Spinal cord (tissue), 9 donors: ENCODE measurements at regions not wholly inside any gene's neighbourhood (a gene's known extent, or its start where the extent isn't known, plus 50 kb on each side); places are given as distances from the start of the nearest gene placed in this dataset.
A peak's percentile ranks its signal among the peaks of the same experiment; 100 is the strongest.

Experiments
- DNase-seq, 6 donors: peaks; one replicate each; pipeline versions ENCODE4 v3.0.0 to v3.0.0-alpha.2; 2013 to 2015; ENCODE audit warnings: low spot score in 6 of 6, low read depth in 4 of 6
- H3K27ac ChIP-seq: one replicate; pipeline ENCODE4 v1.5.1; 2013; ENCODE audit warnings: low read depth, low read length, control low read depth
- H3K27me3 ChIP-seq: one replicate; pipeline ENCODE4 v1.6.1; 2013; ENCODE audit warnings: low read length; ENCODE audit not compliant: control insufficient read depth, insufficient read depth
- H3K36me3 ChIP-seq: one replicate; pipeline ENCODE4 v1.6.1; 2013; ENCODE audit warnings: low read length; ENCODE audit not compliant: control insufficient read depth, insufficient read depth
- H3K4me1 ChIP-seq: one replicate; pipeline ENCODE4 v1.6.1; 2013; ENCODE audit warnings: low read length; ENCODE audit not compliant: control insufficient read depth, insufficient read depth
- H3K4me3 ChIP-seq: one replicate; pipeline ENCODE4 v1.5.1; 2013; ENCODE audit warnings: low read depth, low read length, control low read depth
- H3K9me3 ChIP-seq: one replicate; pipeline ENCODE4 v1.6.1; 2013; ENCODE audit warnings: low read length; ENCODE audit not compliant: control insufficient read depth, insufficient read depth
- WGBS: methylation state at CpG from one replicate; pipeline ENCODE4 v1.1.5; 2013; ENCODE audit warnings: missing lambda C conversion rate; ENCODE audit not compliant: insufficient coverage; 5-methylcytosine and 5-hydroxymethylcytosine counted together
- donor health status: healthy.

- Histone ChIP-seq H3K9me3 (no peaks in the 10 kb centered on the region), H3K4me3 (no peak overlapping the region), H3K27ac (no peak overlapping the region), H3K36me3 (no peaks in the 10 kb centered on the region), H3K27me3 (no peaks in the 10 kb centered on the region), H3K4me1 (no peaks in the 10 kb centered on the region)
- peak in 2 of 6 donors; percentile 39 to 54 for DNase-seq
- 31% methylated on average over 6 of the region's 7 CpGs for WGBS
Observed at GRCh38 chr1:216804111-216804510, 80.9 kb upstream of the ESRRG start.

GRCh38 chr1:216794586-216794985, 71.4 kb upstream of the ESRRG start:
- H3K9me3 ChIP-seq: no peaks in the 10 kb centered on the region
- no peak overlapping the region for H3K27ac ChIP-seq
- no peaks in the 10 kb centered on the region for H3K27me3 ChIP-seq
- no peak overlapping the region for H3K4me3 ChIP-seq
- peak in 1 of 6 donors; percentile 24 for DNase-seq
- no peaks in the 10 kb centered on the region for H3K36me3 ChIP-seq
- H3K4me1 ChIP-seq: no peaks in the 10 kb centered on the region

- Histone ChIP-seq H3K27me3 (no peaks in the 10 kb centered on the region), H3K9me3 (no peaks in the 10 kb centered on the region), H3K4me3 (no peak overlapping the region), H3K4me1 (no peaks in the 10 kb centered on the region), H3K27ac (no peak overlapping the region), H3K36me3 (no peaks in the 10 kb centered on the region)
- DNase-seq: peak in 2 of 6 donors; percentile 13 to 41
- no CpG with 5 or more reads among the region's 4 CpGs for WGBS
Observed at GRCh38 chr1:216793973-216794372, 70.7 kb upstream of the ESRRG start.

- no peak overlapping the region for H3K27ac ChIP-seq
- H3K9me3 ChIP-seq: no peaks in the 10 kb centered on the region
- no peaks in the 10 kb centered on the region for H3K36me3 ChIP-seq
- DNase-seq: no peak
- no peaks in the 10 kb centered on the region for H3K4me1 ChIP-seq
- H3K27me3 ChIP-seq: no peaks in the 10 kb centered on the region
- no peak overlapping the region for H3K4me3 ChIP-seq
Observed at GRCh38 chr1:216793303-216793702, 70.1 kb upstream of the ESRRG start.

GRCh38 chr1:216788671-216789070, 65.4 kb upstream of the ESRRG start:
- no peak overlapping the region for H3K4me3 ChIP-seq
- H3K9me3 ChIP-seq: no peaks in the 10 kb centered on the region
- 100% methylated on average over 1 of the region's 1 CpG for WGBS
- H3K27ac ChIP-seq: no peak overlapping the region
- H3K36me3 ChIP-seq: no peaks in the 10 kb centered on the region
- no peak for DNase-seq
- H3K27me3 ChIP-seq: no peaks in the 10 kb centered on the region
- no peaks in the 10 kb centered on the region for H3K4me1 ChIP-seq

GRCh38 chr1:216785737-216786136, 62.5 kb upstream of the ESRRG start:
- Histone ChIP-seq H3K9me3 (no peaks in the 10 kb centered on the region), H3K27me3 (no peaks in the 10 kb centered on the region), H3K36me3 (no peaks in the 10 kb centered on the region), H3K27ac (no peak overlapping the region), H3K4me3 (no peak overlapping the region), H3K4me1 (no peaks in the 10 kb centered on the region)
- 85% methylated on average over 3 of the region's 4 CpGs for WGBS
- peak in 1 of 6 donors; percentile 50 for DNase-seq

- H3K4me1 ChIP-seq: no peaks in the 10 kb centered on the region
- H3K4me3 ChIP-seq: no peak overlapping the region
- peak in 1 of 6 donors; percentile 6 for DNase-seq
- H3K9me3 ChIP-seq: no peaks in the 10 kb centered on the region
- H3K27ac ChIP-seq: no peak overlapping the region
- no peaks in the 10 kb centered on the region for H3K27me3 ChIP-seq
- 65% methylated on average over 2 of the region's 3 CpGs for WGBS
- no peaks in the 10 kb centered on the region for H3K36me3 ChIP-seq
Observed at GRCh38 chr1:216785221-216785620, 62.0 kb upstream of the ESRRG start.

GRCh38 chr1:216779686-216780085, 56.5 kb upstream of the ESRRG start:
- Histone ChIP-seq H3K36me3 (no peaks in the 10 kb centered on the region), H3K4me3 (no peak overlapping the region), H3K9me3 (no peaks in the 10 kb centered on the region), H3K27me3 (no peaks in the 10 kb centered on the region), H3K27ac (no peak overlapping the region), H3K4me1 (no peaks in the 10 kb centered on the region)
- DNase-seq: peak in 1 of 6 donors; percentile 8

GRCh38 chr1:216778737-216779136, 55.5 kb upstream of the ESRRG start:
- Histone ChIP-seq H3K4me1 (no peaks in the 10 kb centered on the region), H3K27ac (no peak overlapping the region), H3K27me3 (no peaks in the 10 kb centered on the region), H3K4me3 (no peak overlapping the region), H3K36me3 (no peaks in the 10 kb centered on the region), H3K9me3 (no peaks in the 10 kb centered on the region)
- peak in 1 of 6 donors; percentile 26 for DNase-seq
- no CpG with 5 or more reads among the region's 1 CpG for WGBS

GRCh38 chr1:216777148-216777547, 53.9 kb upstream of the ESRRG start:
- DNase-seq: no peak
- Histone ChIP-seq H3K4me1 (no peaks in the 10 kb centered on the region), H3K36me3 (no peaks in the 10 kb centered on the region), H3K4me3 (no peak overlapping the region), H3K9me3 (no peaks in the 10 kb centered on the region), H3K27me3 (no peaks in the 10 kb centered on the region), H3K27ac (no peak overlapping the region)
- 80% methylated on average over 1 of the region's 5 CpGs for WGBS
